ENCODE measurements at regions not wholly inside any gene's neighbourhood (a gene's known extent, or its start where the extent isn't known, plus 50 kb on each side); places are given as distances from the start of the nearest gene placed in this dataset.

GRCh38 chr7:85840554-85840953 is 653.7 kb upstream of the SEMA3D start:
- ATAC-seq (ENCODE audit: low FRiP score) (no peak), DNase-seq (ENCODE audit: low spot score) (no peak)
- no peak for TF ChIP-seq CTCF (IDR thresholded peaks at IDR 0.05)

GRCh38 chr7:85833066-85833465 is 646.2 kb upstream of the SEMA3D start:
- DNase-seq (ENCODE audit: low spot score) (no peak), ATAC-seq (ENCODE audit: low FRiP score) (peak; percentile 67)
- TF ChIP-seq CTCF (IDR thresholded peaks at IDR 0.05), result no peak

GRCh38 chr7:85830982-85831381 is 644.1 kb upstream of the SEMA3D start:
- TF ChIP-seq CTCF (IDR thresholded peaks at IDR 0.05), result no peak
- no peak for ATAC-seq (ENCODE audit: low FRiP score)
- no peak for DNase-seq (ENCODE audit: low spot score)

GRCh38 chr7:85829817-85830432 is 643.1 kb upstream of the SEMA3D start:
- ATAC-seq (ENCODE audit: low FRiP score) (no peak), DNase-seq (ENCODE audit: low spot score) (no peak)
- no peak for TF ChIP-seq CTCF (IDR thresholded peaks at IDR 0.05)

- no peak for DNase-seq (ENCODE audit: low spot score)
- TF ChIP-seq CTCF (IDR thresholded peaks at IDR 0.05), result no peak
- no peak for ATAC-seq (ENCODE audit: low FRiP score)
Observed at GRCh38 chr7:85829176-85829575, 642.3 kb upstream of the SEMA3D start.

GRCh38 chr7:85828614-85829013 is 641.8 kb upstream of the SEMA3D start:
- TF ChIP-seq CTCF (IDR thresholded peaks at IDR 0.05), result no peak
- ATAC-seq (ENCODE audit: low FRiP score), result no peak

GRCh38 chr7:85823396-85824080 is 636.7 kb upstream of the SEMA3D start:
- ATAC-seq (ENCODE audit: low FRiP score) (no peak), DNase-seq (ENCODE audit: low spot score) (no peak)
- TF ChIP-seq CTCF (IDR thresholded peaks at IDR 0.05), result no peak

More at GRCh38 chr7:85828614-85829013, 641.8 kb upstream of the SEMA3D start:
- no peak for DNase-seq (ENCODE audit: low spot score)
